ENCODE measurements at regions not wholly inside any gene's neighbourhood (a gene's known extent, or its start where the extent isn't known, plus 50 kb on each side); places are given as distances from the start of the nearest gene placed in this dataset.

GRCh38 chr4:187789078-187789477 lies 206.5 kb upstream of the ZFP42 start:
- TF ChIP-seq POLR2AphosphoS5 (IDR thresholded peaks at IDR 0.05; ENCODE audit: low read depth, low read length) (no peak), SIN3A (IDR thresholded peaks at IDR 0.05; ENCODE audit: borderline replicate concordance, insufficient read depth, low read length) (no peak), REST (IDR thresholded peaks at IDR 0.05; ENCODE audit: insufficient read depth in 1 of 2, low read depth in 2 of 2, low read length in 2 of 2) (no peak), TAF1 (IDR thresholded peaks at IDR 0.05; ENCODE audit: borderline replicate concordance, insufficient read depth, low read length) (no peak), FOXP2 (optimal IDR thresholded peaks at IDR 0.05; ENCODE audit: borderline replicate concordance, extremely low read depth, extremely low read length, insufficient read depth) (no peak)

- TF ChIP-seq POLR2AphosphoS5 (IDR thresholded peaks at IDR 0.05; ENCODE audit: low read depth, low read length) (no peak), REST (IDR thresholded peaks at IDR 0.05; ENCODE audit: insufficient read depth in 1 of 2, low read depth in 2 of 2, low read length in 2 of 2) (no peak), TAF1 (IDR thresholded peaks at IDR 0.05; ENCODE audit: borderline replicate concordance, insufficient read depth, low read length) (no peak), SIN3A (IDR thresholded peaks at IDR 0.05; ENCODE audit: borderline replicate concordance, insufficient read depth, low read length) (no peak), FOXP2 (optimal IDR thresholded peaks at IDR 0.05; ENCODE audit: borderline replicate concordance, extremely low read depth, extremely low read length, insufficient read depth) (no peak)
Observed at GRCh38 chr4:187795737-187796136, 199.8 kb upstream of the ZFP42 start.

- TF ChIP-seq POLR2AphosphoS5 (IDR thresholded peaks at IDR 0.05; ENCODE audit: low read depth, low read length) (no peak), FOXP2 (optimal IDR thresholded peaks at IDR 0.05; ENCODE audit: borderline replicate concordance, extremely low read depth, extremely low read length, insufficient read depth) (no peak), REST (IDR thresholded peaks at IDR 0.05; ENCODE audit: insufficient read depth in 1 of 2, low read depth in 2 of 2, low read length in 2 of 2) (no peak), TAF1 (IDR thresholded peaks at IDR 0.05; ENCODE audit: borderline replicate concordance, insufficient read depth, low read length) (no peak), SIN3A (IDR thresholded peaks at IDR 0.05; ENCODE audit: borderline replicate concordance, insufficient read depth, low read length) (no peak)
Observed at GRCh38 chr4:187798385-187798784, 197.2 kb upstream of the ZFP42 start.

- TF ChIP-seq POLR2AphosphoS5 (IDR thresholded peaks at IDR 0.05; ENCODE audit: low read depth, low read length) (no peak), FOXP2 (optimal IDR thresholded peaks at IDR 0.05; ENCODE audit: borderline replicate concordance, extremely low read depth, extremely low read length, insufficient read depth) (no peak), REST (IDR thresholded peaks at IDR 0.05; ENCODE audit: insufficient read depth in 1 of 2, low read depth in 2 of 2, low read length in 2 of 2) (no peak), TAF1 (IDR thresholded peaks at IDR 0.05; ENCODE audit: borderline replicate concordance, insufficient read depth, low read length) (no peak), SIN3A (IDR thresholded peaks at IDR 0.05; ENCODE audit: borderline replicate concordance, insufficient read depth, low read length) (no peak)
Observed at GRCh38 chr4:187799735-187800134, 195.8 kb upstream of the ZFP42 start.

GRCh38 chr4:187811591-187811990 lies 184.0 kb upstream of the ZFP42 start:
- TF ChIP-seq REST (IDR thresholded peaks at IDR 0.05; ENCODE audit: insufficient read depth in 1 of 2, low read depth in 2 of 2, low read length in 2 of 2) (no peak), SIN3A (IDR thresholded peaks at IDR 0.05; ENCODE audit: borderline replicate concordance, insufficient read depth, low read length) (no peak), POLR2AphosphoS5 (IDR thresholded peaks at IDR 0.05; ENCODE audit: low read depth, low read length) (no peak), TAF1 (IDR thresholded peaks at IDR 0.05; ENCODE audit: borderline replicate concordance, insufficient read depth, low read length) (no peak), FOXP2 (optimal IDR thresholded peaks at IDR 0.05; ENCODE audit: borderline replicate concordance, extremely low read depth, extremely low read length, insufficient read depth) (no peak)
